ENCODE measurements at regions not wholly inside any gene's neighbourhood (a gene's known extent, or its start where the extent isn't known, plus 50 kb on each side); places are given as distances from the start of the nearest gene placed in this dataset.

DNA sequence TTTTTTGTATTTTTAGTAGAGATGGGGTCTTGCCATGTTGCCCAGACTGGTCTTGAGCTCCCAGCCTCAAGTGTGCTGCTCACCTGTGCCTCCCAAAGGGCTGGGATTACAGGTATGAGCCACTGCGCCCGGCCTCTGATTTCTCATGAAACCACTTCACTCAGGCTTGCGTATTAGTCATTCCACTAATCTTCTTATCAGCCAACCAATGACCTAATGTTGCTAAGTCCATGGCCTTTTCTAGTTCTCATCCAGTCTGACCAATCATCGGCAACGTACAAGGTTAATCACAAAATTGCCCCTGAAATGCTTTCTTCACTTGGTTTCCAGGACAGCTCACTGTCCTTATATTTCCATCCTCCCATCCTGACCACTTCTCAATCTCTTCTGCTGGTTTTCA lies 605.3 kb upstream of the SLC10A2 start:
- TF ChIP-seq, protein P1, sequence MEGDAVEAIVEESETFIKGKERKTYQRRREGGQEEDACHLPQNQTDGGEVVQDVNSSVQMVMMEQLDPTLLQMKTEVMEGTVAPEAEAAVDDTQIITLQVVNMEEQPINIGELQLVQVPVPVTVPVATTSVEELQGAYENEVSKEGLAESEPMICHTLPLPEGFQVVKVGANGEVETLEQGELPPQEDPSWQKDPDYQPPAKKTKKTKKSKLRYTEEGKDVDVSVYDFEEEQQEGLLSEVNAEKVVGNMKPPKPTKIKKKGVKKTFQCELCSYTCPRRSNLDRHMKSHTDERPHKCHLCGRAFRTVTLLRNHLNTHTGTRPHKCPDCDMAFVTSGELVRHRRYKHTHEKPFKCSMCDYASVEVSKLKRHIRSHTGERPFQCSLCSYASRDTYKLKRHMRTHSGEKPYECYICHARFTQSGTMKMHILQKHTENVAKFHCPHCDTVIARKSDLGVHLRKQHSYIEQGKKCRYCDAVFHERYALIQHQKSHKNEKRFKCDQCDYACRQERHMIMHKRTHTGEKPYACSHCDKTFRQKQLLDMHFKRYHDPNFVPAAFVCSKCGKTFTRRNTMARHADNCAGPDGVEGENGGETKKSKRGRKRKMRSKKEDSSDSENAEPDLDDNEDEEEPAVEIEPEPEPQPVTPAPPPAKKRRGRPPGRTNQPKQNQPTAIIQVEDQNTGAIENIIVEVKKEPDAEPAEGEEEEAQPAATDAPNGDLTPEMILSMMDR (IDR thresholded peaks at IDR 0.05; ENCODE audit: low read depth, low read length) = no peak
- H3K27ac ChIP-seq = no peak overlapping the region
- no peaks in the 10 kb centered on the region for H3K9me3 ChIP-seq (ENCODE audit: low read depth)
- H3K36me3 ChIP-seq = no peaks in the 10 kb centered on the region
- DNase-seq (ENCODE audit: low read depth in 1 of 2, low spot score in 1 of 2) = no peak
- H3K27me3 ChIP-seq = no peaks in the 10 kb centered on the region
- H3K4me1 ChIP-seq (ENCODE audit: low read depth) = no peaks in the 10 kb centered on the region
- H3K4me3 ChIP-seq = no peak overlapping the region

DNA sequence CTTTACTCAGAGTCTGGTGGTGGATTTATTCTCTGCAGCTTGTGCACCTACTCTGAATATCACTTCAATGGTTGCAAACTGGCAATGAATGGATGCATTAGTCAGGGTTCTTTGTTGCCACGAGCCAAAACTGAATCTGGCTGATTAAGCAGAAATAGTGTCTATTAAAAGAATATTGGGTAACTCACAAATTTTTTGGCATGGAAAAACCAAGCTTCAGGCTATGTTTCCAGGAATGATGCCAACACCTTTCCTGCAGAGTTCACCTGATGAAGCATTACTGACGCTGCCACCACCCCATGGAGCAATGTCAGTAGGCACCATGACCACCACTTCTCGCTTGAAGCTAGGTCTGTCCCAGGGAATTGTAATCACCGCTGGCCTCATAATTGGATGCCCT lies 597.8 kb upstream of the SLC10A2 start:
- Histone ChIP-seq H3K27ac (no peak overlapping the region), H3K4me1 (ENCODE audit: low read depth) (no peaks in the 10 kb centered on the region), H3K4me3 (no peak overlapping the region), H3K36me3 (no peaks in the 10 kb centered on the region), H3K9me3 (ENCODE audit: low read depth) (no peaks in the 10 kb centered on the region), H3K27me3 (no peaks in the 10 kb centered on the region)
- no peak for DNase-seq (ENCODE audit: low read depth in 1 of 2, low spot score in 1 of 2)
- TF ChIP-seq, protein P1 (IDR thresholded peaks at IDR 0.05; ENCODE audit: low read depth, low read length) = no peak

DNA sequence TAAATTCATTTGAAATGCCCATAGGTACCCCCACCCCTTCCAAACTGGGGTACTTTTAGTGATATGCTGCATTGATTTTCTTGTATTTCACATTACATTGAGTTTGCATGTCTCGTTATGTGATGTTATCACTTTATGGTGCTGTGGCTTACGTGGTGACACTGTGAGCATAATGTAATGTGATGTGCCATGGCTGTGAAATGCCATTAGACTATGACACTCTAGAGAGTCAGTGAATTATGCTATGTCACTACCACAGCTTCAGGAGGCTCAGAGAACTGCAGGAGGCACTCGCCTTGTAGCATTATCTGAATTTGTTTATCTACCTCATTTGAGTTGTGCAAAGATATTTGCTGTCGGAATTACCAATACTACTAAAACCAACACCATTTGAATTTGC lies 590.1 kb upstream of the SLC10A2 start:
- H3K27me3 ChIP-seq = no peaks in the 10 kb centered on the region
- no peak overlapping the region for H3K4me3 ChIP-seq
- TF ChIP-seq, protein P1 (IDR thresholded peaks at IDR 0.05; ENCODE audit: low read depth, low read length) = no peak
- no peaks in the 10 kb centered on the region for H3K4me1 ChIP-seq (ENCODE audit: low read depth)
- DNase-seq (ENCODE audit: low read depth in 1 of 2, low spot score in 1 of 2) = no peak
- H3K9me3 ChIP-seq (ENCODE audit: low read depth) = no peaks in the 10 kb centered on the region
- no peaks in the 10 kb centered on the region for H3K36me3 ChIP-seq
- no peak overlapping the region for H3K27ac ChIP-seq

DNA sequence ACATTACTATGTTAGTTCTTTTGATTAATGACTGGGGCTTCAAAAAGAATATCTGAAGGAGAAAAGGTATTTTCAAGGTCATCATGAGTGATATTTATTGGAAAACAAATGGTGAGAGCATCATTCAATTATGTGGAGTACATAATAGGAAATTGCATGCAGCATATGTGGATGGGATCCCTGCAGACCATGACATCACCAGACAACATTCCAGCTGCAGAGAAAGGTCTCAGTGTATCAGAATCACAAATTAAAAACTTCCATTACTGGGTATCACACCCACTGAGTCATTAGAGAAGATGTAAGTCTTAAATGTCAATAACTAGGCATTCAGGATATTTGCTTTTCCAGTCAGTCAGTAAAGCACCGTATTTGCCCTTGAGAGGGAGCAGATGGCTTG lies 574.4 kb upstream of the SLC10A2 start:
- TF ChIP-seq, protein P1 (IDR thresholded peaks at IDR 0.05; ENCODE audit: low read depth, low read length) = no peak

DNA sequence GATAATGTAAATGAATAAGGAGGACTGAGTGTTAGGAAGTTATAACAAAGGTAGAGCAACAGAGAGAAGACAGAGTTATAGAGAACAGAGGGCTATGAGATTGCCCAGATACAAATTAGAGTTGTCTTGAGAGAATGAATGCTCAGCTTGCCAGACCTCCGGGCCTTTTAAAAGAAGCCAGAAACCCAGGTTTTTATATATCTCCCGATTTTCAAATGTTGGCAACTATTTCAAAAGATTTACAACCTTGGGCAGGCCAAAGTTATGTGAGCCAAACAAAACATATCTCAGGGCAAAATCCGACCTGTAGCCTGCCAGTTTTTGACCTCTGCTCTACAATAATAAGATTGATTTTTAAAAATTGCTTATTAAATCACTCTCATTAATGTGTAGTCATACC lies 573.1 kb upstream of the SLC10A2 start:
- no peaks in the 10 kb centered on the region for H3K9me3 ChIP-seq (ENCODE audit: low read depth)
- no peaks in the 10 kb centered on the region for H3K4me1 ChIP-seq (ENCODE audit: low read depth)
- TF ChIP-seq, protein P1 (IDR thresholded peaks at IDR 0.05; ENCODE audit: low read depth, low read length) = no peak
- no peaks in the 10 kb centered on the region for H3K36me3 ChIP-seq
- no peaks in the 10 kb centered on the region for H3K27me3 ChIP-seq
- DNase-seq (ENCODE audit: low read depth in 1 of 2, low spot score in 1 of 2) = no peak
- H3K27ac ChIP-seq = no peak overlapping the region
- H3K4me3 ChIP-seq = no peak overlapping the region

More for the DNA sequence above, 574.4 kb upstream of the SLC10A2 start:
- no peaks in the 10 kb centered on the region for H3K27me3 ChIP-seq
- H3K4me3 ChIP-seq = no peak overlapping the region
- no peak overlapping the region for H3K27ac ChIP-seq
- no peaks in the 10 kb centered on the region for H3K9me3 ChIP-seq (ENCODE audit: low read depth)
- no peaks in the 10 kb centered on the region for H3K4me1 ChIP-seq (ENCODE audit: low read depth)
- no peaks in the 10 kb centered on the region for H3K36me3 ChIP-seq
- DNase-seq (ENCODE audit: low read depth in 1 of 2, low spot score in 1 of 2) = no peak

DNA sequence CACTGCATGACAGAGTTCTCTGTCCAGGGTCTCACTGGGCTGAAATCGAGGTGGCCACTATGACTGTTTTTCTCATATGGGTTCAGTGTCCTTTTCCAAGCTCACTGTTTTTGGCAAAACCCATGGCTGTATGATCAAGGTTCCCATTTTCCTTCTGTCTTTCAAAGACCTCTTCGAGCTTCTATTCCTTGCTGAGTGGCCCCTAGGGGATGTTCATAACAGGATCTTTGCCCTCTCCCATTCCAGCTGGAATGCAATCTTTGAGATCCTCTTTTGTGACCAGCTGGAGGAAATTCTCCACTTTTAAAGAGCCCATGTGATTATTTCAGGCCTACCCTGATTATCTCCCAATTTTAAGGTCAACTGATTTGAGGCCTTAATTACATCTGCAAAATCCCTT lies 572.5 kb upstream of the SLC10A2 start:
- Histone ChIP-seq H3K4me1 (ENCODE audit: low read depth) (no peaks in the 10 kb centered on the region), H3K27ac (no peak overlapping the region), H3K27me3 (no peaks in the 10 kb centered on the region), H3K36me3 (no peaks in the 10 kb centered on the region), H3K9me3 (ENCODE audit: low read depth) (no peaks in the 10 kb centered on the region), H3K4me3 (no peak overlapping the region)
- TF ChIP-seq, protein P1 (IDR thresholded peaks at IDR 0.05; ENCODE audit: low read depth, low read length) = no peak
- no peak for DNase-seq (ENCODE audit: low read depth in 1 of 2, low spot score in 1 of 2)

All from cardiac muscle cell (in vitro differentiated cells and primary cell).